GM19468 (cell line): ENCODE measurements at regions not wholly inside any gene's neighbourhood (a gene's known extent, or its start where the extent isn't known, plus 50 kb on each side); places are given as distances from the start of the nearest gene placed in this dataset.
"Not testable (repeated sequence)": the region's sequence is repeated elsewhere in the genome, so short reads cannot be mapped to it uniquely, and the experiment has no call there.

Experiments used
- ATAC-seq: cut with Tn5 transposase; IDR thresholded peaks from one replicate; pipeline ENCODE4 v1.9.1; 2021; ENCODE audit warnings: mild to moderate bottlenecking, moderate library complexity, moderate number of reproducible peaks; ENCODE audit not compliant: unreplicated experiment; ENCODE audit errors: extremely low read depth

GRCh38 chr13:85548845-85549244, 250.4 kb downstream of the SLITRK6 start:
- ATAC-seq: not testable (repeated sequence)

DNA sequence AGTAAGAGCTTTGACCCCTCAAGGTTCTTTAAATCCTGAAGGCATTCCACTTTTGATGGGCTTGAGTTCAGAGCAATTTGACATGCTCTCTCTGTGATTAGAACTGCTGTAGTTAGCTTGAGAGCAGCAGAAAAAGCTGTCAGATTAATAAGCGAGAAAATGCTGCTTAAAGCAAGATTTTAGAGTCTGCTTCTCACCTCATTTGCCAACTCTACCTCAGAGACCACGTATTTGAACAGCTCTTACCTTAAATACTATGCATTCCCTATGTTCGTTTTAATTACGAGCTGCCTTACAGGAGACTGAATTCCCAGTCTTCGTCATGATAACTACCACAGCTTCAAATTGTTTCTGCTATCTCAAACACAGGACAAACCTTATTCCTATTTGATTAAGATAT, 253.4 kb downstream of the SLITRK6 start:
- no peak for ATAC-seq

DNA sequence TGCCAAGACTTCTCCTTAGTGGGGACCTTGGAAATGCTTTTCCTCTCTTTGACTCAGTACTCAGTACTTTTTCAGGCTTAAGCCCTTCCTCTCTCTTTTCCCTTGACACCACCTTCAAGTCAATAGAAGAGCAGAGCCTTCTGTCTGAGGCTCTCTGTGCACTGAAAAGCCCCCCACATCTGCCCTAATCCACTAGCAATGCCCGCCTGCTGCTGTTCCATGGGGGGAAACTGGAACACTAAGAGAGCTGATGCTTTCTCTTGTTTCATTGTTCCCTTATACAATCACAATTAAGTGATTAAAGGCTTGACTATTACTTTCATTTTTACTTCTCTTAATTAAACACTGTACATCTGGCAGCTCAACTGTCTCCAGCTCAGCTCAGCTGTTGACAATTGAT, 254.5 kb downstream of the SLITRK6 start:
- no peak for ATAC-seq

- ATAC-seq: no peak
Measured at GRCh38 chr13:85543144-85543543, 256.1 kb downstream of the SLITRK6 start.

GRCh38 chr13:85541476-85541875, 257.7 kb downstream of the SLITRK6 start:
- no peak for ATAC-seq

- ATAC-seq: no peak
Measured at GRCh38 chr13:85538957-85539356, 260.3 kb downstream of the SLITRK6 start.

GRCh38 chr13:85537601-85538000, 261.6 kb downstream of the SLITRK6 start:
- no peak for ATAC-seq

- no peak for ATAC-seq
Measured at GRCh38 chr13:85536706-85537105, 262.5 kb downstream of the SLITRK6 start.

DNA sequence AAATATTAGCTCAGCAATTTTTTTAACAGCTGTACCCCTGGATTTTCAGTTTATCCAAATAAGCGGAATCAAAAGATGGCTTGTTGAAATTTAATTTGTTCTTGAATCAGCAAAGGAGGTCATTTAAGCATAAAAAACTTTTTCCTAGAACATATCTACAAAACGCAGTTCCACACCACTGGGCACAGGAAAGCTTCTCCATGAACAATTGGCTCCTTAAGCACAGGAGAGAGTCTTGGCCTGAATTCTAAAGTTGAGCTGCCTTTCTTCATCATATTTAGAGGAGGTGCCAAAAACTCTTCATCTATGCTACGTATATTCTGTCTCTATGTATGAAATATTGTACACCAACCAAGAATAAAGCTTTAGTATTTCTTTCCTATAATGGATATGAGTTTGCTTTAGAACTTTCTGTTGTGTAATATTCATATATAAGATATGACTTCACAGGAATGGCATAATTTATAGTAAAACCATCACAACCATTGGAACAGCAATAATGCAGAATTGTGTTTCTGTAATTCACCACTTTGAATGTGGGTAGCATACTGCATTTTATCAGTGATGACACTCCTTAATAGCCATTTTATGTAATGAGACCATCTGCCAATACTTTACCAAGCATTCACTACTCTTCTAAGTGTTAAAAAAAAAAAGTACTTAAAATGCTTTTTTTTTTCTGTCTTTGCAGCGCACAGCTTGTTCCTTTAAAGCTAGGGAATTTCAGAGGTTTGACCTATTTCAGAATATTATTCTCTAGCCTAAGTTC, 263.7 kb downstream of the SLITRK6 start:
- ATAC-seq: no peak

GRCh38 chr13:85533911-85534310, 265.3 kb downstream of the SLITRK6 start:
- no peak for ATAC-seq

GRCh38 chr13:85529218-85529594, 270.0 kb downstream of the SLITRK6 start:
- no peak for ATAC-seq

GRCh38 chr13:85528491-85529217, 270.6 kb downstream of the SLITRK6 start:
- no peak for ATAC-seq

- ATAC-seq: no peak
Measured at GRCh38 chr13:85527316-85527715, 271.9 kb downstream of the SLITRK6 start.

DNA sequence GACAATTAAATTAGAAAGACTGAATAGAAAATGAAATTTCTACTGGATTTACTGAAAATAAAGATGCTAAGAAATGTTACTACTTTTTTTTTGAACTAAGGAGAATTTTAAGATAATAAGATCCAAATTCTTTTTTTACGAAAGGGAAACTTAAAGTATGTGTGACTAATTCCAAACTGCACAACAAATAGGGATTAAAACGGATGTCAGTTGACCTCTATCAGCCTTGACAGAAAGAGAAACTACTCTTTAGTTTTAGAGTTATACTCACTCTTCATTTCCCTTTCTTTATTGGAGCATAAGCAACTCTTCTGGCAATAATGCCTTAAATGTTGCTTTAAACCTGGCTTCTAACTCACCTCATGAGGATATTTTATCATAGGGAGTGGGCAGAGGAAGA, 273.8 kb downstream of the SLITRK6 start:
- ATAC-seq: no peak

- no peak for ATAC-seq
Measured at GRCh38 chr13:85521657-85522056, 277.6 kb downstream of the SLITRK6 start.

DNA sequence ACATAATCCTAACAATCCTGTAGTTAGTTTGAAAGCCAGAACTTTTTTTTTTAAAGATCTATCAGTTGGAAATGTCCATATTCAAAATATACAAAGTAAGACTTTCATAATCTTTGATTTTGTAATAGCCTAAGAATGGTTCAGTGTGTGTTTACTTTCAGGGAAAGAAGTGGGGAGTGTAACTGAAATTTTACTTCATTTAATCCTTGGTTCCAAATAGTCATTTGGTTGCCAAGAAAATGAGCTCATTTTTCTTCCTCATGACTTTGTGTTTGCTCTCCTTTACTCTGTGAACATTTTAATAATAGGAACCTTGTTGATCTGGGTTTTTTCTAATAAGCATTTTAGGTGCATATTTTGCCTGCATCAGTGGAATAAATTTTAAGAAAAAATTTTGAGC, 278.8 kb downstream of the SLITRK6 start:
- no peak for ATAC-seq

DNA sequence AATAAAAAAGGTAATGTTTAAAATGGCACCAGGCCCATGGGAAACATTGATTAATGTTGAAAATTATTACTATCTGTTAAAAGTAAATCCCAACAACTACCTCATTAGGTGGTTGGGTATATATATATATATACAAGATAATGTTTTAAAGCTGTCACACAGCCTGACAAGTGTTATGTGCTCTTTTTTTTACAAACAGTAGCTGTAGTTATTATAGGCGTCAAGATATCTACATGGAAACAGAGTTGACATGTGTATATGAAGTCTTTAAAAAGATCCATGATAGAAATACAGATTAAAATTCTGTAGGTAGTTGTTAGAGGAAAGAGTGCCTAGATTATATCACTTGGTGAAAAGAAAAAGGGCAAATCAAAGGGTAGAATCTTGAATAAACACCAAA, 279.9 kb downstream of the SLITRK6 start:
- ATAC-seq: no peak

DNA sequence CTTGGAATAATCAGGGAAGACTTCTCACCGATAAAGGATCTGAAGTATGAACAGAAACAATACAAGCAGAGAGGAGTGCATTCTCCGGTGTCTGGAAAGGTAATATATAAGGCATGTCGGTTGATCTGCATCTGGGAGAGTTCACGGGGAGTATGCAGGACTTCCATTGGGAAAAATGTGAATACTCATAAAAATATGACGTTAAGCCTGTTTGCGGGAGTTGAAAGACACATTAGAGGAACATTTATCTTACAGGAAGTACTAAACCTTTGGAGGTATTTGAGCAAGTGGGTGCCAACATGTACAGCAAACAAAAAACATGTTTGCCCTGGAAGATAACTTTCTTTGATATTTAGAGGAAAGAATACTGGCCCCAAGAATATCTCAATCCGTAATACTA, 286.8 kb downstream of the SLITRK6 start:
- no peak for ATAC-seq

GRCh38 chr13:85509512-85509911, 289.7 kb downstream of the SLITRK6 start:
- ATAC-seq: no peak

DNA sequence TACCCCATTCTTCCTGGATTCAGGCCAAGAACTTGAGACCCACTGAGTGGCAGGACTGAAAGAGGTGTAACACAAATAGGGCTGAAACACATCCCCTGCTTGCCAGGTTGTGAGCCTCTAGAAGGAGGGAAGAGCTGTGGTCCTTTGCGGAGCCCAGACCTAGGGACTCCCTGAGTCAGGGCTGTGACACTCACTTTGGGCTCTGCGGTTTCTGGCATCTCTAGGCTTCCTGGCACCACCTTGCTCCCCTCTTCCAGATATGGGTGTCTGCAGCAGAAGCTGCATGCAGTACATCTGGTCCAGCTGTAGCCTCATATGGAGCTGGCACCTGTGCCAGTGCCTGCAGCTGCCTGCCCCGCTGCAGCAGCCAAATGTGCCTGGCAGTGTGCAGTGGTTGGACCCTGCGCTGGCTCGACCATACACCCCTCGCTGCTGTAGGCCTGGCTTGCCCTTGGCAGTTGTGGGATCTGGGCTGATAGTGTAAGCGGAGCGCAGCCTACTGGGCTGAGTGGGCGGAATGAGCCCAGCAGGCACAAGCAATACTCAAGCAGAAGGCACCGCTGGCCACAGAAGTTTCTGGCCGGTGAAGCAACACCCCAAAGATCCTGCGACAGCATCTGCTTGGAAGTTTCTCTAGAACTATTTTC, 290.4 kb downstream of the SLITRK6 start:
- ATAC-seq: no peak

- ATAC-seq: no peak
Measured at GRCh38 chr13:85503797-85504196, 295.4 kb downstream of the SLITRK6 start.
